Progenitor cell of endocrine pancreas (in vitro differentiated cells): ENCODE measurements at regions not wholly inside any gene's neighbourhood (a gene's known extent, or its start where the extent isn't known, plus 50 kb on each side); places are given as distances from the start of the nearest gene placed in this dataset.

Experiments used
- DNase-seq: peaks from one replicate; pipeline ENCODE4 v3.0.0; 2021; ENCODE audit warnings: low spot score; ENCODE audit not compliant: unreplicated experiment
- H3K27ac Mint-ChIP-seq: 2 replicates; pipeline ENCODE4 v1.8.0; 2021; ENCODE audit warnings: mild to moderate bottlenecking, moderate library complexity, mixed read lengths
- H3K27me3 Mint-ChIP-seq: 2 replicates; pipeline ENCODE4 v1.8.0; 2021; ENCODE audit warnings: mixed read lengths
- H3K36me3 Mint-ChIP-seq: 2 replicates; pipeline ENCODE4 v1.8.0; 2022; ENCODE audit warnings: mixed read lengths; ENCODE audit not compliant: insufficient read depth
- H3K4me1 Mint-ChIP-seq: 2 replicates; pipeline ENCODE4 v1.8.0; 2021; ENCODE audit warnings: low read depth, mixed read lengths
- H3K4me3 Mint-ChIP-seq: 2 replicates; pipeline ENCODE4 v1.8.0; 2021; ENCODE audit warnings: low read depth, mild to moderate bottlenecking, moderate library complexity, mixed read lengths
- H3K9me3 Mint-ChIP-seq: 2 replicates; pipeline ENCODE4 v1.8.0; 2021; ENCODE audit warnings: low read depth, mixed read lengths
- TF ChIP-seq, protein P1 (sequence below): fragments of 200-600 bp; sonication (generic); IDR thresholded peaks from one replicate; pipeline ENCODE4 v1.5.0; 2021; ENCODE audit warnings: antibody characterized with exemption, mild to moderate bottlenecking; ENCODE audit not compliant: unreplicated experiment

DNA sequence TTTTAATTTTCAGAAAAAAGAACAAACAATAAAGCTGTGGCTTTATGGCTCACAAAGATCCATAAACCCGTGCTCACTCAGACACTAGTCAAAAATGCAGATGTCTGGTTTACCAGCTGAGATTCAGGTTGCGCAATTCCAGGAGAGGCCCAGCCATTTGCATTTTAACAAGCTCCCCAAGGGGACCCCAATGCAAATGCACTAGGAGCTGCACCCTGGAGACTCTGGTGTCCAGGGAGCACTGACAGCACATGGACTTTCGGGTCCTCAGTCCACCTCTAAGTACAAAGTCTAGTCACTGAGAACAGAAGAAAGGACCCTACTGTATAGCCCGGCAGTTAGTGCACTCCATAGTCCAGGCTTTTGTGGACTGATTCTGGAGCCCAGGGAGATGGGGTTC, 326.3 kb downstream of the MAF start:
- peaks cover 6% of the 10 kb centered on the region for H3K27me3 Mint-ChIP-seq
- no peak overlapping the region for H3K4me3 Mint-ChIP-seq
- H3K9me3 Mint-ChIP-seq, result no peaks in the 10 kb centered on the region
- no peaks in the 10 kb centered on the region for H3K4me1 Mint-ChIP-seq
- H3K27ac Mint-ChIP-seq, result no peak overlapping the region
- DNase-seq, result no peak
- H3K36me3 Mint-ChIP-seq, result no peaks in the 10 kb centered on the region
- TF ChIP-seq, protein P1, sequence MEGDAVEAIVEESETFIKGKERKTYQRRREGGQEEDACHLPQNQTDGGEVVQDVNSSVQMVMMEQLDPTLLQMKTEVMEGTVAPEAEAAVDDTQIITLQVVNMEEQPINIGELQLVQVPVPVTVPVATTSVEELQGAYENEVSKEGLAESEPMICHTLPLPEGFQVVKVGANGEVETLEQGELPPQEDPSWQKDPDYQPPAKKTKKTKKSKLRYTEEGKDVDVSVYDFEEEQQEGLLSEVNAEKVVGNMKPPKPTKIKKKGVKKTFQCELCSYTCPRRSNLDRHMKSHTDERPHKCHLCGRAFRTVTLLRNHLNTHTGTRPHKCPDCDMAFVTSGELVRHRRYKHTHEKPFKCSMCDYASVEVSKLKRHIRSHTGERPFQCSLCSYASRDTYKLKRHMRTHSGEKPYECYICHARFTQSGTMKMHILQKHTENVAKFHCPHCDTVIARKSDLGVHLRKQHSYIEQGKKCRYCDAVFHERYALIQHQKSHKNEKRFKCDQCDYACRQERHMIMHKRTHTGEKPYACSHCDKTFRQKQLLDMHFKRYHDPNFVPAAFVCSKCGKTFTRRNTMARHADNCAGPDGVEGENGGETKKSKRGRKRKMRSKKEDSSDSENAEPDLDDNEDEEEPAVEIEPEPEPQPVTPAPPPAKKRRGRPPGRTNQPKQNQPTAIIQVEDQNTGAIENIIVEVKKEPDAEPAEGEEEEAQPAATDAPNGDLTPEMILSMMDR, result no peak

DNA sequence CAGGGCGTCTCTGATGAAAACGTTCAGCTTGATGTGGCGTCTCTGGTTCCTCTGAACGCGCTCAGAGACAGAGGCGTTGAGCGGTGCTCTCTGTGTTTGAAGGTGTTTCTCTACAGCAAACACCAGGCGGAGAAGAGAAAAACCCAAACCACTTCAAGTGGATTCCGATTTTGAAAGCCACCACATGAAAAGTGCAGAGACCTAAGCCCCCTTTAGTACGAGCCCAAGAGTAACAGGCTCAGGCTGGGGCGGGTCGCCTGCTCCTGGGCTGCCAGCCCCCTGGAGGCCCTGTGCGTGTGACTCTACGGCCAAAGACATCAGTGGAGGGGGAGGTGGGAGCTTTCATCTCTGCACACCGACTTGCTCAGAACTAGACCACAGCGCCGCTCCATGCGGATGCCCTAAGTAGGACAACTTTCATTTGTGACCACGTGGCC, 328.4 kb downstream of the MAF start:
- peaks cover 3% of the 10 kb centered on the region for H3K27me3 Mint-ChIP-seq
- H3K36me3 Mint-ChIP-seq, result no peaks in the 10 kb centered on the region
- H3K9me3 Mint-ChIP-seq, result no peaks in the 10 kb centered on the region
- H3K27ac Mint-ChIP-seq, result no peak overlapping the region
- TF ChIP-seq, protein P1, result no peak
- no peak for DNase-seq
- peaks cover 2% of the 10 kb centered on the region for H3K4me1 Mint-ChIP-seq
- no peak overlapping the region for H3K4me3 Mint-ChIP-seq

DNA sequence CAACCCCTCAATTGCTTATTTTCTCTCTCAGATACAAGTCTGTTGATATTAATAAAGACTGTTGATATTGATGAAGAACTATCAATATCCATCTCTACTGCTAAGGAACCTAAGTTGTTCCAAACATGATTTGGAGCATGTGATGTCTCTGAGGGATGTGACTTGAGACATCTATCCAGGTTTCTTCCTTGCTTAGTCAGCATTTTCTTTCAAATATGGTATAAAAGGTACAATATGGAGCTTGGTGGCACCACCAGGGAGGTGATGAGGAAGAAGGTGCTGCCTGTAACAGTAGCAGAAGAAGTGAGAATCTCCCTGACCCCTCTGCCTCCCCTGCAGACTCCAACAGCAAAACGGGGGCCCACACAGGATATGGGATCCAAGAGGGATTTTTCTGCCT, 329.0 kb downstream of the MAF start:
- no peak overlapping the region for H3K4me3 Mint-ChIP-seq
- no peak for DNase-seq
- no peaks in the 10 kb centered on the region for H3K9me3 Mint-ChIP-seq
- H3K27ac Mint-ChIP-seq, result no peak overlapping the region
- H3K4me1 Mint-ChIP-seq, result peaks cover 2% of the 10 kb centered on the region
- peaks cover 3% of the 10 kb centered on the region for H3K27me3 Mint-ChIP-seq
- H3K36me3 Mint-ChIP-seq, result no peaks in the 10 kb centered on the region
- TF ChIP-seq, protein P1, result no peak

DNA sequence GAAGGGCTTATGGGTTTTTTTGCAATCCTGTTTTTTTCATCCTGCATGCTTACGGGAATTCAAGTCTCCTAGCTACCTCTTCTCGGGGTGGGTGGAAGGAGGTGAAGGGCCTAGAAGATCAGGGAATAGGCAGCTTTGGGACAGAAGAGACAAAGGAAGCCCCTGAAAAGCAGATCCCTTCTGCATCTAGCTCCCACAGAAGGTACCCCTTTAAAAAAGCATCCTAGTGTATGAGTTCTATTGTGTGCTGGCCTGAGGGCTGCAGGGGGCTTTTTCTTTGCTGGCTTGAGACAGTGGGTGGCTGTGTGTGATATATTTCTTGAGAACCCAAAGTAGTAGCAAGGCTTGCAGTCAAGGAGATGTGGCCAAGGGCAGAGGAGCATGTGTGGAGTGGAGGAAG, 330.5 kb downstream of the MAF start:
- Mint-ChIP-seq H3K4me1 (peaks cover 2% of the 10 kb centered on the region), H3K9me3 (no peaks in the 10 kb centered on the region), H3K27ac (no peak overlapping the region), H3K27me3 (peaks cover 3% of the 10 kb centered on the region), H3K36me3 (no peaks in the 10 kb centered on the region), H3K4me3 (no peak overlapping the region)
- TF ChIP-seq, protein P1, result no peak
- no peak for DNase-seq

DNA sequence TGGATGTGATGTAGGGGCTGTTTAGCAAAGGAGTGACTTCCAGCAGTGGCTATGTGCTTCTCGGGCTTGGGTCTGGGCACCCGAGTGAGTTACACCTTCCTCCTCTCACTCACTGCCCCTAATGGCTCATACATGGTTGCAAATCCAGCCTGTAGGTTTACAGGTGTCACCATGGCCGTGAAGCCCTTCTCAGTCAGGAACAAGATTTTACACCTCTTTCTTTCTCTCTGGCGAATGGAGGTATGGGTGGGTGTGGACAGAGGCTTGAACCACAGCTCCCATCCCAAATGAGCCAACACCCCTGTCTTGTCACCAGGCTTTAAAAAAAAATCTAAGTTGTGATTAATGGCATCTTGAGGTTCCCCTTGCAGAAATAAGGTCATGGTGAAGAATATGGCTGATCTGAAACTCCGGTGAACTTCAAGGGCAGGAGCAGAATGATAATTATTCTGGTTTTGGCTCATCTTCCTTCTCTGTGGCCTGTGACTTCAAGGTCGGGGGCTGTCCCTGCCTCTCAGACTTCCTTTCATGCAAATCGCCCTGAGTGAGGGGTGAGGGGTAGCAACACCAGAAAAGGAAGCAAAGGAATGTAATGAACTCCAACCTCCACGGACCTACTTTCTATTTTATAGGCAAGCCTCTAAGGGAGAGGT, 331.2 kb downstream of the MAF start:
- Mint-ChIP-seq H3K4me3 (no peak overlapping the region), H3K27me3 (peaks cover 3% of the 10 kb centered on the region), H3K4me1 (peaks cover 2% of the 10 kb centered on the region), H3K36me3 (no peaks in the 10 kb centered on the region), H3K27ac (no peak overlapping the region), H3K9me3 (no peaks in the 10 kb centered on the region)
- no peak for DNase-seq
- TF ChIP-seq, protein P1, result no peak
